HepG2 (cell line): ENCODE measurements at regions not wholly inside any gene's neighbourhood (a gene's known extent, or its start where the extent isn't known, plus 50 kb on each side); places are given as distances from the start of the nearest gene placed in this dataset.

Experiments
- ATAC-seq: fragments of 200-7000 bp; cut with Tn5 transposase; 3 replicates; pipeline ENCODE4 v1.9.1; 2020; ENCODE audit warnings: mild to moderate bottlenecking, moderate library complexity
- BruUV-seq: library from RNA; stranded (reverse); fragments of 400-500 nt; replicated peaks from 2 replicates; lab custom pipeline; 2021; lab: Mats Ljungman, UMichigan
- CTCF ChIA-PET: fragments of 300-600 bp; formaldehyde crosslinking; extraction: SDS; loops from one replicate; lab custom pipeline; 2021; ENCODE audit warnings: low total read pairs, inconsistent platforms, low intra/inter-chr PET ratio; lab: Yijun Ruan, JAX
- POLR2A ChIA-PET: fragments of 350-600 bp; sonication (Branson Sonifier 250); formaldehyde crosslinking; loops from one replicate; lab custom pipeline; 2020; ENCODE audit warnings: antibody characterized with exemption, inconsistent platforms; lab: Yijun Ruan, JAX
- DNase-seq: peaks from one replicate; pipeline ENCODE4 v3.0.0-alpha.2; 2015; ENCODE audit warnings: low spot score
- FAIRE-seq: peaks from 3 replicates; lab custom pipeline; 2011; peaks lifted over from hg19 to GRCh38; lab: Jason Lieb, UNC
- H2AFZ ChIP-seq: one replicate; pipeline ENCODE4 v1.6.1; 2011; ENCODE audit warnings: low read length, inconsistent platforms
- H3K27ac ChIP-seq: fragments of 300-600 bp; 3 replicates; pipeline ENCODE4 v1.8.0; 2011; ENCODE audit warnings: mixed run types, mild to moderate bottlenecking, mixed read lengths, low read length, inconsistent platforms; ENCODE audit not compliant: insufficient read depth; ENCODE audit errors: extremely low read length
- H3K27me3 ChIP-seq, 2 experiments: fragments of 200-600 bp in 1 of 2; 2 replicates in 1 of 2; 3 replicates in 1 of 2; pipeline versions ENCODE4 v1.6.0 to v1.8.0; 2011; ENCODE audit warnings: low read length in 2 of 2, mild to moderate bottlenecking in 2 of 2, moderate library complexity in 2 of 2, inconsistent platforms in 1 of 2; ENCODE audit not compliant: insufficient read depth in 2 of 2, control insufficient read depth in 1 of 2
- H3K36me3 ChIP-seq, 2 experiments: fragments of 200-600 bp in 1 of 2; replicated peaks in 1 of 2; 2 replicates in 1 of 2; 3 replicates in 1 of 2; pipeline versions ENCODE4 v1.5.1 to v1.8.0; 2011; ENCODE audit warnings: low read length in 2 of 2, inconsistent platforms in 1 of 2; ENCODE audit not compliant: insufficient read depth in 2 of 2, control insufficient read depth in 1 of 2
- H3K4me1 ChIP-seq: 2 replicates; pipeline ENCODE4 v1.5.1; 2012; ENCODE audit warnings: low read length, inconsistent platforms; ENCODE audit not compliant: insufficient read depth
- H3K4me2 ChIP-seq: 2 replicates; pipeline ENCODE4 v1.6.0; 2011; ENCODE audit warnings: low read depth, low read length, inconsistent platforms
- H3K4me3 ChIP-seq, 3 experiments: fragments of 200-600 bp in 1 of 3; sonication (generic), shearing (Covaris generic) in 1 of 3; replicated peaks in 1 of 3; 2 replicates each; pipeline ENCODE4 v1.5.1; 2011 to 2016; ENCODE audit warnings: low read length in 3 of 3, inconsistent platforms in 2 of 3, low read depth in 2 of 3, mild to moderate bottlenecking in 2 of 3, control low read depth in 1 of 3, mixed read lengths in 1 of 3; ENCODE audit not compliant: insufficient read depth in 1 of 3
- H3K79me2 ChIP-seq: one replicate; pipeline ENCODE4 v1.6.1; 2011; ENCODE audit warnings: low read length, inconsistent platforms; ENCODE audit not compliant: insufficient read depth
- H3K9ac ChIP-seq: 2 replicates; pipeline ENCODE4 v1.6.0; 2011; ENCODE audit warnings: mild to moderate bottlenecking, low read depth, low read length, inconsistent platforms; ENCODE audit not compliant: insufficient read depth
- H3K9me3 ChIP-seq: 2 replicates; pipeline ENCODE4 v1.5.1; 2012; ENCODE audit warnings: mild to moderate bottlenecking, low read length
- H4K20me1 ChIP-seq: 2 replicates; pipeline ENCODE4 v1.6.0; 2011; ENCODE audit warnings: inconsistent platforms, mild to moderate bottlenecking, low read length, moderate library complexity; ENCODE audit not compliant: insufficient read depth
- ARID3A ChIP-seq: IDR thresholded peaks from 2 replicates; pipeline ENCODE4 v1.6.1; 2012; ENCODE audit warnings: low read depth, low read length, improper control_type of control experiment
- ELF1 ChIP-seq: sonication (generic); formaldehyde crosslinking; IDR thresholded peaks from 2 replicates; pipeline ENCODE4 v1.4.0; 2020; ENCODE audit warnings: missing genetic modification reagents
- HMG20B ChIP-seq: conservative IDR thresholded peaks from 2 replicates; pipeline ENCODE4 v1.6.1; 2016; ENCODE audit warnings: missing genetic modification reagents, missing compliant biosample characterization
- KDM1A ChIP-seq: IDR thresholded peaks from 2 replicates; pipeline ENCODE4 v1.6.1; 2016; ENCODE audit warnings: missing compliant biosample characterization
- KLF16 ChIP-seq, 2 experiments: sonication (generic) in 1 of 2; formaldehyde crosslinking in 1 of 2; IDR thresholded peaks; 2 replicates each; pipeline versions ENCODE4 v1.6.1 to v1.8.0; 2016 to 2023; ENCODE audit warnings: missing genetic modification reagents in 2 of 2, missing compliant biosample characterization in 1 of 2
- MYPOP ChIP-seq: sonication (generic); formaldehyde crosslinking; IDR thresholded peaks from 2 replicates; pipeline ENCODE4 v1.8.1; 2023; ENCODE audit warnings: mild to moderate bottlenecking, moderate library complexity, missing genetic modification reagents
- POGZ ChIP-seq: sonication (generic); formaldehyde crosslinking; IDR thresholded peaks from 2 replicates; pipeline ENCODE4 v1.4.0; 2020; ENCODE audit warnings: mild to moderate bottlenecking, missing genetic modification reagents
- SNAPC2 ChIP-seq: sonication (generic); formaldehyde crosslinking; IDR thresholded peaks from 2 replicates; pipeline ENCODE4 v1.8.1; 2022; ENCODE audit warnings: mild to moderate bottlenecking, missing genetic modification reagents
- SPEN ChIP-seq: sonication (generic); formaldehyde crosslinking; IDR thresholded peaks from 2 replicates; pipeline ENCODE4 v1.5.1; 2020; ENCODE audit warnings: low read depth, mild to moderate bottlenecking, missing genetic modification reagents
- TOPORS ChIP-seq: sonication (generic); formaldehyde crosslinking; IDR thresholded peaks from 2 replicates; pipeline ENCODE4 v1.8.0; 2023; ENCODE audit warnings: mild to moderate bottlenecking, missing genetic modification reagents
- ZFY ChIP-seq: sonication (generic); formaldehyde crosslinking; IDR thresholded peaks from 2 replicates; pipeline ENCODE4 v1.4.0; 2020; ENCODE audit warnings: missing genetic modification reagents
- ZNF280D ChIP-seq: sonication (generic); formaldehyde crosslinking; IDR thresholded peaks from 2 replicates; pipeline ENCODE4 v1.5.1; 2020; ENCODE audit warnings: mild to moderate bottlenecking, missing genetic modification reagents
- ZNF343 ChIP-seq: sonication (generic); formaldehyde crosslinking; IDR thresholded peaks from 2 replicates; pipeline ENCODE4 v1.4.0; 2020; ENCODE audit warnings: mild to moderate bottlenecking, missing genetic modification reagents
- ZNF367 ChIP-seq: sonication (generic); formaldehyde crosslinking; IDR thresholded peaks from 2 replicates; pipeline ENCODE4 v1.4.0; 2020; ENCODE audit warnings: missing genetic modification reagents, borderline replicate concordance
- ZNF704 ChIP-seq: sonication (generic); formaldehyde crosslinking; IDR thresholded peaks from 2 replicates; pipeline ENCODE4 v1.8.1; 2023; ENCODE audit warnings: mild to moderate bottlenecking, inconsistent platforms, moderate library complexity, missing genetic modification reagents, borderline replicate concordance
- ZNF780A ChIP-seq: sonication (generic); formaldehyde crosslinking; IDR thresholded peaks from 2 replicates; pipeline ENCODE4 v1.8.0; 2022; ENCODE audit warnings: mild to moderate bottlenecking, missing genetic modification reagents, moderate library complexity
- ZSCAN9 ChIP-seq: IDR thresholded peaks from 2 replicates; pipeline ENCODE4 v1.6.1; 2016; ENCODE audit warnings: borderline replicate concordance
- WGBS: methylation state at CpG from one replicate; pipeline ENCODE4 v1.1.6; 2017; ENCODE audit warnings: low lambda C conversion rate; 5-methylcytosine and 5-hydroxymethylcytosine counted together
- in situ Hi-C: cut with HindIII; loops from 2 replicates; pipeline ENCODE4 v1.10.0; 2017; ENCODE audit warnings: low pct_unique_long_range_greater_than_20kb; ENCODE audit not compliant: extremely low pct_ligation_motif_present
- intact Hi-C: fragments of 100-400 bp; cut with micrococcal nuclease; formaldehyde crosslinking; loops from one replicate; pipeline ENCODE4 v1.10.0; 2022; ENCODE audit not compliant: unreplicated experiment

- Histone ChIP-seq H3K4me2 (peak overlapping the region; percentile 86), H3K36me3 (no peaks in the 10 kb centered on the region), H3K27me3 (no peaks in the 10 kb centered on the region), H3K79me2 (peaks cover 3% of the 10 kb centered on the region), H3K9me3 (no peaks in the 10 kb centered on the region), H3K27ac (peak overlapping the region; percentile 97), H3K4me1 (peaks cover 96% of the 10 kb centered on the region), H3K9ac (peak overlapping the region; percentile 74), H4K20me1 (no peaks in the 10 kb centered on the region), H3K4me3 (peak overlapping the region in 2 of 3 experiments; percentile 29 to 60; a peak in 3 of 6 replicates), H2AFZ (no peak overlapping the region)
- peak; percentile 99 for DNase-seq
- WGBS = 8% methylated on average over 7 of the region's 7 CpGs
- peak; percentile 83 for FAIRE-seq
- peak; percentile 86 for ATAC-seq
- intact Hi-C loops = loop anchor here (1.0 to 5.0 kb wide), 6 partner anchors 17 to 157 kb away; no protein-coding TSS in a partner anchor
- BruUV-seq = TSS peak; percentile 97
- CTCF ChIA-PET = no interaction called here
- in situ Hi-C loops = loop anchor here (10.0 kb wide), 1 partner anchor 155 kb away; no protein-coding TSS in a partner anchor
- POLR2A ChIA-PET = interaction anchor here (0.7 to 3.9 kb wide), 20 partner anchors 9 to 296 kb away, joined by 3 to 46 read pairs (median 6); partner anchors contain the start of gene PHF3
- TF ChIP-seq TOPORS (CRISPR knock-in tag) (no peak; the same call in 1 of the 2 replicates), KLF16 (CRISPR knock-in tag; IDR thresholded peaks at IDR 0.05) (peak in 1 of 2 experiments; percentile 28; a peak in 1 of 4 replicates), KDM1A (CRISPR knock-in tag) (peak; percentile 81), ZNF280D (no peak), ZNF367 (CRISPR knock-in tag) (no peak), ELF1 (peak; percentile 32; the same call in 1 of the 2 replicates), ZSCAN9 (CRISPR knock-in tag) (peak; percentile 92; the same call in 1 of the 2 replicates), POGZ (peak; percentile 89), ARID3A (peak; percentile 77; the same call in 1 of the 2 replicates), ZNF343 (CRISPR knock-in tag) (no peak), ZNF704 (no peak), MYPOP (peak; percentile 50; the same call in 1 of the 2 replicates), HMG20B (CRISPR knock-in tag) (peak; percentile 83), ZFY (CRISPR knock-in tag) (peak; percentile 47), SNAPC2 (peak; percentile 53; the same call in 1 of the 2 replicates), SPEN (CRISPR knock-in tag) (peak; percentile 66; the same call in 1 of the 2 replicates), ZNF780A (no peak)
Measured at GRCh38 chr6:63509652-63510352, 62.5 kb upstream of the LOC128125822 start.
